ENCODE measurements at regions not wholly inside any gene's neighbourhood (a gene's known extent, or its start where the extent isn't known, plus 50 kb on each side); places are given as distances from the start of the nearest gene placed in this dataset.

DNA sequence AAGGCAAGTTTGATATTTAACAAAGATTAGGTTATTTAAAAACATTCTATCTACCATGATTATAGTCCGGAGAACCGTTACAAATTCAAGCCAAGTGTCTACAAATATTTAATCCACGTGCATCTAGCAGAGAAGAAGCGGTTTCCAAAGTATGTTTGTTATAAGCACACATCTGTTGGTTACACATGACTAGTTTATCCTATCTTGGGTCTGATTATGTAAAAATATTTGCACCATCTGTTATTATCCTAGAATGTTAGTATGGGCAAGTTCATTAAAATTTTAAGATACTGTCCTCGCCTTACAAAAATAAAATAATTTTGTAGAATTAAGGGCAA is 289.2 kb upstream of the VSTM2A start:
- ChIA-PET CTCF (no interaction called here), POLR2A (no interaction called here)
- ATAC-seq = no peak
- Histone ChIP-seq H3K36me3 (ENCODE audit: control insufficient read depth, insufficient read depth, low read length) (no peaks in the 10 kb centered on the region), H3K4me1 (ENCODE audit: control insufficient read depth, insufficient read depth, low read length) (no peaks in the 10 kb centered on the region), H3K27me3 (ENCODE audit: control insufficient read depth, insufficient read depth, low read length) (no peaks in the 10 kb centered on the region), H3K9me3 (ENCODE audit: control insufficient read depth, insufficient read depth, low read depth, low read length) (no peaks in the 10 kb centered on the region), H3K27ac (ENCODE audit: low read length) (no peak overlapping the region), H3K4me3 (ENCODE audit: low read depth in 2 of 2, low read length in 2 of 2) (no peak overlapping the region)
- BruUV-seq (replicated peaks) = no TSS peak
- intact Hi-C loops (cut with micrococcal nuclease; ENCODE audit: unreplicated experiment) = no loop called here
- no peak for DNase-seq (ENCODE audit: low read depth, low spot score)
- TF ChIP-seq, protein P1, sequence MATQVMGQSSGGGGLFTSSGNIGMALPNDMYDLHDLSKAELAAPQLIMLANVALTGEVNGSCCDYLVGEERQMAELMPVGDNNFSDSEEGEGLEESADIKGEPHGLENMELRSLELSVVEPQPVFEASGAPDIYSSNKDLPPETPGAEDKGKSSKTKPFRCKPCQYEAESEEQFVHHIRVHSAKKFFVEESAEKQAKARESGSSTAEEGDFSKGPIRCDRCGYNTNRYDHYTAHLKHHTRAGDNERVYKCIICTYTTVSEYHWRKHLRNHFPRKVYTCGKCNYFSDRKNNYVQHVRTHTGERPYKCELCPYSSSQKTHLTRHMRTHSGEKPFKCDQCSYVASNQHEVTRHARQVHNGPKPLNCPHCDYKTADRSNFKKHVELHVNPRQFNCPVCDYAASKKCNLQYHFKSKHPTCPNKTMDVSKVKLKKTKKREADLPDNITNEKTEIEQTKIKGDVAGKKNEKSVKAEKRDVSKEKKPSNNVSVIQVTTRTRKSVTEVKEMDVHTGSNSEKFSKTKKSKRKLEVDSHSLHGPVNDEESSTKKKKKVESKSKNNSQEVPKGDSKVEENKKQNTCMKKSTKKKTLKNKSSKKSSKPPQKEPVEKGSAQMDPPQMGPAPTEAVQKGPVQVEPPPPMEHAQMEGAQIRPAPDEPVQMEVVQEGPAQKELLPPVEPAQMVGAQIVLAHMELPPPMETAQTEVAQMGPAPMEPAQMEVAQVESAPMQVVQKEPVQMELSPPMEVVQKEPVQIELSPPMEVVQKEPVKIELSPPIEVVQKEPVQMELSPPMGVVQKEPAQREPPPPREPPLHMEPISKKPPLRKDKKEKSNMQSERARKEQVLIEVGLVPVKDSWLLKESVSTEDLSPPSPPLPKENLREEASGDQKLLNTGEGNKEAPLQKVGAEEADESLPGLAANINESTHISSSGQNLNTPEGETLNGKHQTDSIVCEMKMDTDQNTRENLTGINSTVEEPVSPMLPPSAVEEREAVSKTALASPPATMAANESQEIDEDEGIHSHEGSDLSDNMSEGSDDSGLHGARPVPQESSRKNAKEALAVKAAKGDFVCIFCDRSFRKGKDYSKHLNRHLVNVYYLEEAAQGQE (IDR thresholded peaks at IDR 0.05; ENCODE audit: insufficient read depth in 1 of 2, low read depth in 2 of 2, low read length in 1 of 2) = no peak
- TF ChIP-seq TCF7L2 (IDR thresholded peaks at IDR 0.05; ENCODE audit: low read depth, low read length) = no peak
- TF ChIP-seq, protein P2, sequence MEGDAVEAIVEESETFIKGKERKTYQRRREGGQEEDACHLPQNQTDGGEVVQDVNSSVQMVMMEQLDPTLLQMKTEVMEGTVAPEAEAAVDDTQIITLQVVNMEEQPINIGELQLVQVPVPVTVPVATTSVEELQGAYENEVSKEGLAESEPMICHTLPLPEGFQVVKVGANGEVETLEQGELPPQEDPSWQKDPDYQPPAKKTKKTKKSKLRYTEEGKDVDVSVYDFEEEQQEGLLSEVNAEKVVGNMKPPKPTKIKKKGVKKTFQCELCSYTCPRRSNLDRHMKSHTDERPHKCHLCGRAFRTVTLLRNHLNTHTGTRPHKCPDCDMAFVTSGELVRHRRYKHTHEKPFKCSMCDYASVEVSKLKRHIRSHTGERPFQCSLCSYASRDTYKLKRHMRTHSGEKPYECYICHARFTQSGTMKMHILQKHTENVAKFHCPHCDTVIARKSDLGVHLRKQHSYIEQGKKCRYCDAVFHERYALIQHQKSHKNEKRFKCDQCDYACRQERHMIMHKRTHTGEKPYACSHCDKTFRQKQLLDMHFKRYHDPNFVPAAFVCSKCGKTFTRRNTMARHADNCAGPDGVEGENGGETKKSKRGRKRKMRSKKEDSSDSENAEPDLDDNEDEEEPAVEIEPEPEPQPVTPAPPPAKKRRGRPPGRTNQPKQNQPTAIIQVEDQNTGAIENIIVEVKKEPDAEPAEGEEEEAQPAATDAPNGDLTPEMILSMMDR (IDR thresholded peaks at IDR 0.05) = no peak
- no peak for TF ChIP-seq POLR2AphosphoS5 (IDR thresholded peaks at IDR 0.05; ENCODE audit: low read depth, low read length)
- no peak for TF ChIP-seq SIN3A (IDR thresholded peaks at IDR 0.05; ENCODE audit: borderline replicate concordance, insufficient read depth, low read depth, low read length)
- in situ Hi-C loops (cut with HindIII; ENCODE audit: low pct_unique_long_range_greater_than_20kb, low sequenced_read_pairs) = no loop called here

DNA sequence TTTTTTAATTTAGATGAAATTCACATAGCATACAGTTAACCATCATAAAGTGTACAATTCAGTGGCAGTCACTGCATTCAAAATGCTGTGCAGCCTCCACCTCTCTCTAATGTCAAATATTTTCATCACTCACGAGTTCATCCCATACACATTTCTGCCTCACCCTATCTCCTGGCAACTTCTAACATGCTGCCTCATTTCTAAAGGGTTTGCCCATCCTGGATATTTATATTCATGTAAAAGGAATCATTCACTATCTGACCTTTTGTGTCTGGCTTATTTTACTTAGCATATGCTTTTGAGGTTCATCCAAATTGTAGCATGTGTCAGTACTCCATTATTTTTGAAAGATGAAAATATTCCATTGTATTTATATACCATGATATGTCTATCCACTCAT is 286.9 kb upstream of the VSTM2A start:
- intact Hi-C loops (cut with micrococcal nuclease; ENCODE audit: unreplicated experiment) (no loop called here), in situ Hi-C loops (cut with HindIII; ENCODE audit: low pct_unique_long_range_greater_than_20kb, low sequenced_read_pairs) (no loop called here)
- TF ChIP-seq SIN3A (IDR thresholded peaks at IDR 0.05; ENCODE audit: borderline replicate concordance, insufficient read depth, low read depth, low read length) = no peak
- no peak for TF ChIP-seq POLR2AphosphoS5 (IDR thresholded peaks at IDR 0.05; ENCODE audit: low read depth, low read length)
- TF ChIP-seq, protein P2 (IDR thresholded peaks at IDR 0.05) = no peak
- TF ChIP-seq, protein P1 (IDR thresholded peaks at IDR 0.05; ENCODE audit: insufficient read depth in 1 of 2, low read depth in 2 of 2, low read length in 1 of 2) = no peak
- TF ChIP-seq TCF7L2 (IDR thresholded peaks at IDR 0.05; ENCODE audit: low read depth, low read length) = no peak
- POLR2A ChIA-PET = no interaction called here
- Histone ChIP-seq H3K36me3 (ENCODE audit: control insufficient read depth, insufficient read depth, low read length) (no peaks in the 10 kb centered on the region), H3K4me3 (ENCODE audit: low read depth in 2 of 2, low read length in 2 of 2) (no peak overlapping the region), H3K27ac (ENCODE audit: low read length) (no peak overlapping the region), H3K9me3 (ENCODE audit: control insufficient read depth, insufficient read depth, low read depth, low read length) (no peaks in the 10 kb centered on the region), H3K4me1 (ENCODE audit: control insufficient read depth, insufficient read depth, low read length) (no peaks in the 10 kb centered on the region), H3K27me3 (ENCODE audit: control insufficient read depth, insufficient read depth, low read length) (no peaks in the 10 kb centered on the region)
- CTCF ChIA-PET = no interaction called here
- no peak for DNase-seq (ENCODE audit: low read depth, low spot score)
- no peak for ATAC-seq
- no TSS peak for BruUV-seq (replicated peaks)
